HG03097 (cell line): ENCODE measurements at regions not wholly inside any gene's neighbourhood (a gene's known extent, or its start where the extent isn't known, plus 50 kb on each side); places are given as distances from the start of the nearest gene placed in this dataset.

Experiments used
- ATAC-seq: cut with Tn5 transposase; IDR thresholded peaks from one replicate; pipeline ENCODE4 v1.9.1; 2021; ENCODE audit not compliant: unreplicated experiment, low FRiP score

GRCh38 chr10:60573336-60573735, 183.7 kb upstream of the ANK3 start:
- ATAC-seq: peak; percentile 66

GRCh38 chr10:60572511-60573194, 183.0 kb upstream of the ANK3 start:
- ATAC-seq: no peak

DNA sequence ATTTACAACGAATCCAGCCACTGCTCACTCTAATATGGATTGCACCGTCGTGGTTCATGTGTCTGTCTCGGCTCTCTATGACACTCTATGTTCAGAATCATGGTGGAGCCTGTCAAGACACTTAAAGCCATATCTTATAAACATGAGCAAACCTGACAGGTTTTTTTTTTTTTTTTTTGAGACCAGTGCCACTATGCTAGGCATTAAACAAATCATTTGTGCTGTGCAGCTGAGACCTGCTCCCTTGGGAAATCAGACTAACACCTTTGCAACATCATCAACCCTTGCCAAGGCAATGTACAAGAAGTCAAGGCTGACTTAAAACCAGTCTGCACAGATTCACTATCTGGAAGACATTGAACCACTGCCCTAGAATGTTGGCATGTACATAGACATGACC, 181.2 kb upstream of the ANK3 start:
- ATAC-seq: no peak

- no peak for ATAC-seq
Measured at GRCh38 chr10:60570272-60570865, 180.7 kb upstream of the ANK3 start.

DNA sequence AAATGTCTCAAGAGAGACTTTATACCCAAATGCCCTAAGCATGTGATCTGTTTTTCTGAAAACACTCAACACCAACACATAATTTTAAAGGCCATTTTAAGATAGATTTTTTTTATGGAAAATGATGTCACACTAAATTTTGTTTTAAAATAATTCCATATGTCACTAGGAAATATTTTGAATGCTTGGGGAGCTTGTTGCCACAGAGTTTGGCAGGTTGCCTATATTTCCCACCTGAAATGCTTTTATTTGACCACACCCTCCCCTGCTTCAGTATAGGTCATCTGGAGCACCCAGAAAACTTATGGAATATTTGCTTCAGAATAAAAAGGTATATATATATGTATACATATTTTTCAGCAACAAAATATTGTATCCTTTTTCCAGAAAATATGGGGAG, 180.0 kb upstream of the ANK3 start:
- ATAC-seq: no peak

- ATAC-seq: no peak
Measured at GRCh38 chr10:60566096-60566495, 176.4 kb upstream of the ANK3 start.

- no peak for ATAC-seq
Measured at GRCh38 chr10:60565492-60565891, 175.8 kb upstream of the ANK3 start.

DNA sequence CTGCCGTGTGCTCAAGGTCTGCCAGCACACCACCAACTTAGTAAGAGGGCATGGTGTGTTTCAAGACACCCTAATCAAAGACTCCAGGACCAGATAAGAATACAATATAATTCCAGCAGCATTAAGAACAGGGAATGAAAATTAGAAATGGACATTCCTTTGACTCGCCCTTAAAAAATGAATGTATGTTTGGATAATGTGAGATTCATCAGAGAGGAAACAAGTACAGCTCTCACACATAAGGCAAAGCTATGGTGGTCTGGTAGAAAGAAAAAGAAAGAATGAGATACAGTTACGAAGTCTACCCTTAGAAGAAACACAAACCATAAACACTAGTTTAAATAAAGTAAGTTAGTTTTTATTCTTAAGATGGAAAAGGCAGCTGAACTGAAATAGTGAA, 174.8 kb upstream of the ANK3 start:
- ATAC-seq: no peak

- ATAC-seq: no peak
Measured at GRCh38 chr10:60560451-60560850, 170.8 kb upstream of the ANK3 start.

DNA sequence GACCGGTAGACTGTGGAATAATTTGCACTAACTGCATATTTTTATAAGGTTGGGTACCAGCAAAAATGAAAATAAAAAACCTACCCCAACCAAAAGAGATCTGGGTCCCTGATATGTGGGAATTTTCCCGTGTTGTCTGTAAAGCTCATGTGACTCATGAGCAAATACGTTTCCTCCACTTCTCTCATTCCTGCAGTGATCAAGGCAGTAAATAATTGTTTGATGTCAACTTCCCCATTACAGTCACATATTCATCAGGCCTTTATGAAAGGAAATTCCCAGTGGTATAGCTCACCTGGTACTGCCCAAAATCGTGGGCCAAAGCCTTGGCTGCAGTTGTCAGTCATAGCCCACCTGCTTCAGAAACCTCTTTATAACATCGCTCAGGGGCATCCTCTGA, 166.0 kb upstream of the ANK3 start:
- ATAC-seq: no peak

DNA sequence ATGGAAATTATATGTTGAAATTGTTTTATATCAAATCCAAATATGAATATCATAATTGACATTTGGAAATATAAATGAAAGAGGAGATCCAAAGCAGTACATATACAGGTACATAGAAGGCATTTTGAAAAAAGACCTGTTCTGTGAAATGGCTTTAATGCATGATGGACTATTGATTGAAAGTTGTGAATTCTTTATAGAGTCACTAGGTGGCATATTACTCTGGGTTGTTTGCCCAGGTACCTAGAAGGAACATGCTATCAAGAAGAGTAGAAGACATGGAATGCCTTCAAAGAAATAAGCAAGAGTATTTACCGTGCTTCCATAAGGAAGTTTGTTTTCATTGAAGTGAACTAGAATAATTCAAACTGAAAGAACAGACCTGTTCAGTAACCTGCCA, 160.0 kb upstream of the ANK3 start:
- no peak for ATAC-seq

DNA sequence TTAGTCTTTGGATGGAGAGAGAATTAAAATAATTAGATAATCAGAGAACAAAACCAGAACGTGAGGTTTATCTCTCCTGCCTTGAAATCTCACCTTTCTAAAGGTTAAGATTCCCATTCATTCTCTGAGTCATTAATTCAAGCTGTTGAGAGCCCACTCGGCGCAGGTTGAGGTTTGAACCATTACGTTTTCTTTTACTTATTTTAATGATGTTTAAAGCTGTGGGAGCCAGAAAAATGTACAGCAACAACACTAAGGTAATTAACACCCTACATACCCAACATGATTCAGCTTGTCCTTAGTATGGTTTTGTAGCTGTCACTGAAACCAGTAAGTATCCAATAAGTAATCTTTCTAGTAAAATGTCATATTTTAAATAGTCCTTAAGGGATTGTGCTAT, 153.0 kb upstream of the ANK3 start:
- ATAC-seq: no peak

DNA sequence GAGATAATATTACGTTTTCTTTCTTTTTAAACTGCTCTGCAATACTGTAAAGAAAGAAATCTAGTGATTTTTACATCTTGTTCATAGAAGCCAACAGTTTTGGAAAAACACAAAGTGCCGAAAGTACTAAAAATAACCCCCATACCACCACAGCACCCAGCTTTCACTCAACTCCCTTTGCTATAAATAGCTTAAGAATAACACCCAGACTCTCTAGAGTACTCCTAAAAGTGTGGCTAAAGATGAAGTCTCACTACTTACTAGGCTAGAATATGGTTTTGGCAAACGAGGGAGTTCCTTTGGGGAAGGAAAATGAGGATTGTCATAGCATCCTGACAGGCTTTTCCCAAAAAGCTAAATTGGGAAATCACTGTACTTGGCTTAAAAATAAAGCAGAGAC, 151.8 kb upstream of the ANK3 start:
- no peak for ATAC-seq

GRCh38 chr10:60537697-60538096, 148.0 kb upstream of the ANK3 start:
- no peak for ATAC-seq

- ATAC-seq: peak; percentile 44
Measured at GRCh38 chr10:60536529-60537114, 146.9 kb upstream of the ANK3 start.

- ATAC-seq: no peak
Measured at GRCh38 chr10:60535427-60535826, 145.8 kb upstream of the ANK3 start.

GRCh38 chr10:60534761-60535389, 145.2 kb upstream of the ANK3 start:
- ATAC-seq: peak; percentile 55

- ATAC-seq: no peak
Measured at GRCh38 chr10:60532696-60533468, 143.2 kb upstream of the ANK3 start.

GRCh38 chr10:60531006-60531405, 141.3 kb upstream of the ANK3 start:
- no peak for ATAC-seq

- no peak for ATAC-seq
Measured at GRCh38 chr10:60527676-60528075, 138.0 kb upstream of the ANK3 start.
